Brain microvascular endothelial cell (primary cell): ENCODE measurements at regions not wholly inside any gene's neighbourhood (a gene's known extent, or its start where the extent isn't known, plus 50 kb on each side); places are given as distances from the start of the nearest gene placed in this dataset.
A peak's percentile ranks its signal among the peaks of the same experiment; 100 is the strongest.
"Not testable (repeated sequence)": the region's sequence is repeated elsewhere in the genome, so short reads cannot be mapped to it uniquely, and the experiment has no call there.

ENCODE experiments used
- DNase-seq: peaks from one replicate; pipeline ENCODE4 v3.0.0-alpha.2; 2020
- H3K27ac ChIP-seq: fragments of 250-450 bp; sonication (Bioruptor Pico); 2 replicates; pipeline ENCODE4 v1.5.1; 2020; ENCODE audit warnings: mild to moderate bottlenecking, moderate library complexity
- H3K27me3 ChIP-seq: fragments of 250-450 bp; sonication (Bioruptor Pico); replicated peaks from 2 replicates; pipeline ENCODE4 v1.5.1; 2020; ENCODE audit warnings: mild to moderate bottlenecking
- H3K36me3 ChIP-seq: fragments of 250-450 bp; sonication (Bioruptor Pico); replicated peaks from 2 replicates; pipeline ENCODE4 v1.5.1; 2020; ENCODE audit warnings: mild to moderate bottlenecking
- H3K4me3 ChIP-seq: 2 replicates; pipeline ENCODE4 v1.5.1; 2011; ENCODE audit warnings: low read depth, mild to moderate bottlenecking, control low read depth, low read length, moderate library complexity
- in situ Hi-C: cut with HindIII; loops from 2 replicates; pipeline ENCODE4 v1.10.0; 2017; ENCODE audit warnings: low sequenced_read_pairs, low pct_ligation_motif_present
- TF ChIP-seq, protein P1 (sequence below): IDR thresholded peaks from 2 replicates; pipeline ENCODE4 v1.5.1; 2011; ENCODE audit warnings: low read depth, mild to moderate bottlenecking, moderate library complexity, low read length, control low read depth, inconsistent platforms; ENCODE audit errors: missing control alignments

DNA sequence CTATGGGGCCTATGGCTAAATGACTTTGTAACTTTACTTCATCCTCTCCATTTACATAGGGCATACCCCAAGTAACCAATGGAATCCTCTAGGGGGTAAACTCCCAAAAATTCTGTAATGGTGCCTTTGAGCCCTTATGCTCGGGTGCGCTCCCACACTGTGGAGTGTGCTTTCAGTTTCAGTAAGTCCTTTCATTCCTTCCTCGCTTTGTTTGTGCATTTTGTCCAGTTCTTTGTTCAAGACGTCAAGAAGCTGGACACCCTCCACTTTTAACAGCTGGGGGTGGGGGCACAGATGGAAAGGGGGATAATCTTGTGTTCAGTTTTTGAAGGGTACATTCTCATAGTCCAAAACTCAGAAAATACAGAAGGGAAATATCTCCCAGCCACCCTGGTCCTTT is 84.4 kb upstream of the C2CD4B start:
- no peak for DNase-seq
- TF ChIP-seq, protein P1, sequence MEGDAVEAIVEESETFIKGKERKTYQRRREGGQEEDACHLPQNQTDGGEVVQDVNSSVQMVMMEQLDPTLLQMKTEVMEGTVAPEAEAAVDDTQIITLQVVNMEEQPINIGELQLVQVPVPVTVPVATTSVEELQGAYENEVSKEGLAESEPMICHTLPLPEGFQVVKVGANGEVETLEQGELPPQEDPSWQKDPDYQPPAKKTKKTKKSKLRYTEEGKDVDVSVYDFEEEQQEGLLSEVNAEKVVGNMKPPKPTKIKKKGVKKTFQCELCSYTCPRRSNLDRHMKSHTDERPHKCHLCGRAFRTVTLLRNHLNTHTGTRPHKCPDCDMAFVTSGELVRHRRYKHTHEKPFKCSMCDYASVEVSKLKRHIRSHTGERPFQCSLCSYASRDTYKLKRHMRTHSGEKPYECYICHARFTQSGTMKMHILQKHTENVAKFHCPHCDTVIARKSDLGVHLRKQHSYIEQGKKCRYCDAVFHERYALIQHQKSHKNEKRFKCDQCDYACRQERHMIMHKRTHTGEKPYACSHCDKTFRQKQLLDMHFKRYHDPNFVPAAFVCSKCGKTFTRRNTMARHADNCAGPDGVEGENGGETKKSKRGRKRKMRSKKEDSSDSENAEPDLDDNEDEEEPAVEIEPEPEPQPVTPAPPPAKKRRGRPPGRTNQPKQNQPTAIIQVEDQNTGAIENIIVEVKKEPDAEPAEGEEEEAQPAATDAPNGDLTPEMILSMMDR: no peak
- in situ Hi-C loops: no loop called here
- H3K27me3 ChIP-seq: no peaks in the 10 kb centered on the region
- no peak overlapping the region for H3K27ac ChIP-seq
- H3K4me3 ChIP-seq: no peak overlapping the region
- H3K36me3 ChIP-seq: no peaks in the 10 kb centered on the region

- Histone ChIP-seq H3K4me3 (no peak overlapping the region), H3K27ac (no peak overlapping the region), H3K36me3 (no peaks in the 10 kb centered on the region), H3K27me3 (no peaks in the 10 kb centered on the region)
- in situ Hi-C loops: no loop called here
- DNase-seq: no peak
- TF ChIP-seq, protein P1: no peak
These were observed 85.1 kb upstream of the C2CD4B start for GRCh38 chr15:62250186-62250585.

DNA sequence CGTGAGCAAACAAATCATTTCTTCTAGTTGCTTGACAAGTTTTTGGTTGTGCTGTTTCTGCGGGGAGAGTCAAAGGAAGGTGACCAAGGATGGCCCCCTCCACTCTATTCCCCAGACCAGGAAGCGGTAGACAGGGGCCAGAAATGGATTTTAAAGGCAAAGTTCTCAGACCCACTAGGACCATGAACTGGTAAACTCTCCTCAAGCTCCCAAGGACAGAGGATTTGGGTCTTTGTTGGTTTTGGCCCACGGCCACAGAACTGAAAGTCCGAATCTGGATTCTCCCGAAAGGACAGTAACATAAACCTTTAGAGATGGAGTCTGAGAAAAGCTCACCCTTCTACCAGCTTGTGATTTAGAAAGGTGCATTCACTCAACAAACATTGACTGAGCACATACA is 85.9 kb upstream of the C2CD4B start:
- TF ChIP-seq, protein P1: no peak
- Histone ChIP-seq H3K4me3 (no peak overlapping the region), H3K27ac (no peak overlapping the region), H3K36me3 (no peaks in the 10 kb centered on the region), H3K27me3 (no peaks in the 10 kb centered on the region)
- no peak for DNase-seq
- in situ Hi-C loops: no loop called here

DNA sequence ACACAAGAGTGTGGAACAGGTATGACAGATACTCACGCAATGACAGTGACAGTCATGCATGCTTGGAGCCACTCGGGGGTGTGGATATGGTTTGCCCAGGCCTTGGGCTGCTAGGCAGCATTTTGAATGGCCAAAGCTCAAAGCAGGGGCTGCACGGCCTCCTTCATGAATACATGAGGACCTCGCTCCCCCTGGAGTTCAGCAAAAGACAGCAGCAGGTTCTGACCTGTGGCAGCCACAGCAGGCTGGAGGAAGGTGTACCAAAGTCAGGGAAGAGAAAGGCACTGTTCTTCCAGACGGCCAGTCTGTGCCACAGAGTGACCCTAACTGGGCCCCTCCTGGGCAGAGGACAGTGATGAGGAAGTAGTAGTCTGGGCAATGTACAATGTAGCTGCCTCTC is 88.2 kb upstream of the C2CD4B start:
- TF ChIP-seq, protein P1: no peak
- no peak for DNase-seq
- H3K27me3 ChIP-seq: no peaks in the 10 kb centered on the region
- no peaks in the 10 kb centered on the region for H3K36me3 ChIP-seq
- H3K4me3 ChIP-seq: no peak overlapping the region
- in situ Hi-C loops: no loop called here
- no peak overlapping the region for H3K27ac ChIP-seq

DNA sequence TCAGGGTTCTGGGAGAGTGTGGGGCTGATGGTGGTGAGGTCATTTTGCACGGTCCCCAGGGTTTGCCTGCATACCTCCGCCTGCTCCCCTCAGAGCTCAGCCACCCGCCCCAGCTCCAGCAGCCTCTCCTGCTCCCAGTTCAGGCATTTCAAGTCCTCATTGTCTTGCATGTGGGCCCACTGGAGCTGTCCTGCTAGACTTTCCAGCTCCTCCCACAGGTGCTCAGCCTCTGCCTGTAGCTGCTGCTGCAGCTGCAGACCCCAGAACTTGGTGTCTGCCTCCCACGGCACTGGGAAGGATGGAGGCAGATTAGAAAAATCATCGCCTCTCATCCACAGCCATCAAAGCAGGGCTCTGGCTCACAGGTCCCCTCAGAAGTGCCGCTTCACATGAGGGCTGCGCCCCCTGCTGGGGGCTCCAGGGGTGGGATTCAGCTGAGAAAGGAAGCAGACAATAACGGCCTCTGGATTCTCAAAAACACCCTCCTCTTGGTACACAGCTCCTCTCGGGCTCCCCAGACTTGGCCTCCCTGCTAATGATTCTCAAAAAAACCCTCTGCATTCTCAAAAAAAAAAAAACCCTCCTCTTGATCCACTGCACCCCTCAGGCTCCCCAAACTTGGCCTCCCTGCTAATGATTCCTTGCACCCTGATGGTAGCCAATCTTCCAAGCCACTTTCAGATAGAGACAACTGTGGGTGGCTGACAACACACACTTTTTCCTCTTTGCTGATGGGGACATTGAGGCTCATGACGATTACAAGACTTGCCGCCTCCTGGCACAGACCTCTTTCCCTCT is 89.3 kb upstream of the C2CD4B start:
- H3K4me3 ChIP-seq: no peak overlapping the region
- TF ChIP-seq, protein P1: peak; percentile 93
- in situ Hi-C loops: no loop called here
- H3K27ac ChIP-seq: no peak overlapping the region
- H3K36me3 ChIP-seq: no peaks in the 10 kb centered on the region
- DNase-seq: peak; percentile 56
- H3K27me3 ChIP-seq: no peaks in the 10 kb centered on the region

- H3K27me3 ChIP-seq, H3K4me3 ChIP-seq, in situ Hi-C loops, DNase-seq, H3K36me3 ChIP-seq, H3K27ac ChIP-seq: not testable (repeated sequence)
These were observed 91.3 kb upstream of the C2CD4B start for GRCh38 chr15:62256430-62256829.
